ENCODE measurements at regions not wholly inside any gene's neighbourhood (a gene's known extent, or its start where the extent isn't known, plus 50 kb on each side); places are given as distances from the start of the nearest gene placed in this dataset.

DNA sequence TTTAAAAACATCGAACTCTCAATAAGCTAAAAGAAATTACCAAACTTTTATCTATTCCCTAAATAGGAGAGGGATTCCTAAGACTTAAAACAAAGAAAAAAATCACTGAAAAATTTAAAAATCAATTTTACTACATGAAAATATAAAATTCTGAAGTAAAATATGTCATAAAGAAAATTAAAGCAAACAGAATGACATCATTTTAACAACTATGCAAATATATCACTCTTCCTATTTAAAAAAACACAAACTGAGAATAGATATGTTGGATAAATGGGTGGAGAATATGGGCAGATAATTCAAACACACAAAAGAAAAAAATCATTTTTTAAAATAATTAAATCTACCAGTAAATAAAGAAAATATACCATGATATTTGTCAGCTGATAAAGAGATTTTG, 510.0 kb downstream of the BCL11B start:
- peaks cover 35% of the 10 kb centered on the region for H3K9me3 Mint-ChIP-seq
- no peaks in the 10 kb centered on the region for H3K36me3 Mint-ChIP-seq
- ATAC-seq = no peak
- no peak overlapping the region for H3K27ac Mint-ChIP-seq
- H3K4me3 Mint-ChIP-seq = no peak overlapping the region
- H3K4me1 Mint-ChIP-seq = no peaks in the 10 kb centered on the region
- peaks cover 13% of the 10 kb centered on the region for H3K27me3 Mint-ChIP-seq

DNA sequence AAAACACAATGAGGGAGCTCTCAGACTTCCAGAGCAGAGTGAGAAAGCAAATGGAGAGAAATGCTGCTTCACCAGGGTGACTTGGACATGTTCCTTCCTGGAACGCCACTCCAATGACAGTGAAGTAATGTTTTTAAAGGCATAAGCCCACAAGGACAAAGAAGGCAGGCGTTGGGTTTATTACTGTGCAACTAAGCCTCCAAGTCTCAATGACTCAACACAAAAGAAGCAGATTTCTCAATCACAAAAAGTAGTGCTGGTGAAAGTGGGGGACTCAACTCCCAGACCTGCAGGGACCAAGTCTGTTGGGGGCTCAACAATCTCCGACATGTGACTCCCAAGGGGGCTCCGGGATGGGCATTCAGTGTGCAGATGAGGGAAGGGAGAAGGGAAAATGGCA, 505.2 kb downstream of the BCL11B start:
- no peak for ATAC-seq
- H3K4me3 Mint-ChIP-seq = no peak overlapping the region
- no peaks in the 10 kb centered on the region for H3K36me3 Mint-ChIP-seq
- no peak overlapping the region for H3K27ac Mint-ChIP-seq
- no peaks in the 10 kb centered on the region for H3K4me1 Mint-ChIP-seq
- no peaks in the 10 kb centered on the region for H3K27me3 Mint-ChIP-seq
- peaks cover 28% of the 10 kb centered on the region for H3K9me3 Mint-ChIP-seq

DNA sequence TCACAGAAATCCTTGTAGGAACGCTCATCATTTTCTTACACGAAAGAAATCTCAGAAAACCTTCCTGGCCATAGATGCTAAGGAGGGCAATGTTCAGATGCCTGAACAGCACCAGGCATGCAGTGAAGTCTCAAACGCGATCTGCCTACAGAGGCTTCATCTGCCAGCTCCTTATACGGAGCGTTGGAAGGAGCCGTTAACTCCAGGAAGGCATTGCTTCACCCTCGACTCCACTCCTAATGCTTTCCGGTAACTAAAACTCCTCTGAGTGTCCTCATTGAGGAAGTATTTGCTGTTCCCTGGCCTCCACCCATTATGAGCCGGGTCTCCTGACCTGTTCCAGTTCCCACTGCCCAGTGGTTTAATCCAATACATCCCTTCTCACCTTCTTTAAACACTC, 502.7 kb downstream of the BCL11B start:
- H3K27me3 Mint-ChIP-seq = no peaks in the 10 kb centered on the region
- peaks cover 18% of the 10 kb centered on the region for H3K9me3 Mint-ChIP-seq
- no peaks in the 10 kb centered on the region for H3K4me1 Mint-ChIP-seq
- no peak for ATAC-seq
- no peaks in the 10 kb centered on the region for H3K36me3 Mint-ChIP-seq
- H3K4me3 Mint-ChIP-seq = no peak overlapping the region
- H3K27ac Mint-ChIP-seq = no peak overlapping the region

DNA sequence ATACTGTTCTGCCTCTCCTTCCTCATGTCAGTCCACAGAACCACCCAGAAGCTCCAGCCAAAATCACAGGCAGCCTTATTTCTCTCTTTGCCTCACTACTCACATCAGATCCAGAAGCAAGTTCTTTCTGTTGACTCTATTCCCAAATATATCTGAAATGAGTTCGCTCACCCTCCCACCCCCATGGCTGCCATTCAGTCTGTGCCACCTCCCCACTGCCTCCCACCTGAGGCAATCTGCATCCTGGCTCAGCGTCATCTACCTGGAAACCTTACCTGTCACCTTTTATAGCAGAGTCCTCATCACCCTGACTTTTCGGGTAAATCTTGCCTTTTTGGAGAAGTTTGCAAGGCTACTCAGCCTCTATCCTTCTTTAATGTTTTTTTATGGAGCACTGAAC, 501.8 kb downstream of the BCL11B start:
- Mint-ChIP-seq H3K27ac (no peak overlapping the region), H3K27me3 (no peaks in the 10 kb centered on the region), H3K36me3 (no peaks in the 10 kb centered on the region), H3K9me3 (peaks cover 18% of the 10 kb centered on the region), H3K4me1 (no peaks in the 10 kb centered on the region), H3K4me3 (no peak overlapping the region)
- ATAC-seq = no peak

DNA sequence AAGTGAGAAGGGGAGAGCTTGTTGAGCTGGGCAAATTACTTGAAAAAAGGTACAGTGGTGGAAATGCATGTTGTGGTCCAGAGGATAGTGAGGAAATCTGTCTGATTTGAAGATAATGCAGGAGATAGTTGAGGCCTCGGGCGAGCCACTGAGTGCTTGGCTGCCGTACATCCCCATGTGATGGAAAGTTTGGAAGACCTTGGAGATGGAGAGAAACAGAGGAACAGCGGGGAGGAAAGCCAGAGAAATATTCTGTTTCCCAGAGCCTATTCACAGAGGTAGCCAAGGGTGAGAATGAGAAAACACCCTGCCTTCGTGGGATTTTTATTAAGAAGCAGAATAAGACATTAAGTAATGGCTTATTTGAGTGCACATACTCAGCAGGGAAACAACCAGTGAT, 498.2 kb downstream of the BCL11B start:
- no peak for ATAC-seq
- no peaks in the 10 kb centered on the region for H3K36me3 Mint-ChIP-seq
- no peak overlapping the region for H3K27ac Mint-ChIP-seq
- H3K4me3 Mint-ChIP-seq = no peak overlapping the region
- H3K27me3 Mint-ChIP-seq = no peaks in the 10 kb centered on the region
- H3K9me3 Mint-ChIP-seq = peaks cover 20% of the 10 kb centered on the region
- H3K4me1 Mint-ChIP-seq = no peaks in the 10 kb centered on the region

DNA sequence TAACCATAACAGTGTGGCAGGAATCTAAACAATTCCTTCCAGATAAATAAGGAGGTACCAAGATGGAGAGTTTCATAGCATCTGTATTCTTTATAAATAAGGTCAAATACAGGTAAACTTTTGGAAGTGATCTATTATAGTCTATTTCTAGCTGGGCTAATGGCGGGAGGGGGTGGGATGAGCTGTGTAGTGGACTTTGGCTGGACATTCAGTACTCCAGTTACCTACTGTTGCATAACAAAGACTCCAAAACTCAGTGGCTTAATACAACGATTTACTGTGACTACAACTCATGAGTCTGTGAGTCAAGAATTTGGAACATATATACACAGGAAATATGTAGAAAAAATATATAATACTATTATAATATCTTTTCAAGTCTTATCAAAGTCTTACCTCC, 496.1 kb downstream of the BCL11B start:
- no peak for ATAC-seq
- no peaks in the 10 kb centered on the region for H3K27me3 Mint-ChIP-seq
- H3K27ac Mint-ChIP-seq = no peak overlapping the region
- H3K36me3 Mint-ChIP-seq = no peaks in the 10 kb centered on the region
- H3K4me3 Mint-ChIP-seq = no peak overlapping the region
- no peaks in the 10 kb centered on the region for H3K4me1 Mint-ChIP-seq
- peaks cover 16% of the 10 kb centered on the region for H3K9me3 Mint-ChIP-seq

DNA sequence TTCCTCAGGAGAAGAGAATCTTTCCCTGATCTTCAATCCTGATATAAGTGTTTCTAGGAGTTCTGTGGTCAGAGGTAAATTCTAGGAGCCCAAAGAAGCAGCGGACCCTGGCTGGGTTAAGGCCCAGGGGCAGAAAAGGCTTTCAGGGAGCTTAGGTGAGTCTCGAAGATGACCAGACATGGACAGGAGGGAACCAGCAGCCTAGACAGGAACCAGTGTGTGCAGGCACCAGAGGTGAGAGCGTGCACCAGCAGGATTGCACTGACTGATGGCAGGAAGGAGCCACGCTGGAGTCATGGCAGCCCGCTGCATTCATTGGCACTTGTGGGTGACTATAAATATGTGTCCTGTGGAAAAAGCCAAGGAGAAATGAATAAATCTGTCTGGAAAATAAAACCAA, 489.9 kb downstream of the BCL11B start:
- Mint-ChIP-seq H3K27ac (no peak overlapping the region), H3K9me3 (peaks cover 4% of the 10 kb centered on the region), H3K36me3 (no peaks in the 10 kb centered on the region), H3K4me3 (no peak overlapping the region), H3K27me3 (no peaks in the 10 kb centered on the region), H3K4me1 (no peaks in the 10 kb centered on the region)
- no peak for ATAC-seq

DNA sequence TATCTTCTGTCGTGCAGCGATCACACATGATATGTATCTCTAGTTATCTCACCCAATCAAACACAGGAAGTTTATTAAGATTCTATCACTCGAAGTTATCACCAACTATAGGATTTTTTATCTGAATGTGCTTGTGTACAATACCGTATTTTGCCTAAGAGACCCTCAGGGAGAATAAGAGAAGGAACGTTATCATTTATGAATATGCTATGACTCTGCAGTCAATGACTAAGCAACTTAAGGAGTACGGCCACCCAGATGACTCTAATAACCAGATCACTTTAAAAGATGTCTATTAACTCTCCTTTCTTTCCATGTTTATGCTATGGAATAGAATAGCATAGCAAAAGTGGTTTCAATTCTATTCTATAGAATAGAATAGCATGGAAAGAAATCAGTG, 486.4 kb downstream of the BCL11B start:
- Mint-ChIP-seq H3K36me3 (no peaks in the 10 kb centered on the region), H3K4me1 (no peaks in the 10 kb centered on the region)

DNA sequence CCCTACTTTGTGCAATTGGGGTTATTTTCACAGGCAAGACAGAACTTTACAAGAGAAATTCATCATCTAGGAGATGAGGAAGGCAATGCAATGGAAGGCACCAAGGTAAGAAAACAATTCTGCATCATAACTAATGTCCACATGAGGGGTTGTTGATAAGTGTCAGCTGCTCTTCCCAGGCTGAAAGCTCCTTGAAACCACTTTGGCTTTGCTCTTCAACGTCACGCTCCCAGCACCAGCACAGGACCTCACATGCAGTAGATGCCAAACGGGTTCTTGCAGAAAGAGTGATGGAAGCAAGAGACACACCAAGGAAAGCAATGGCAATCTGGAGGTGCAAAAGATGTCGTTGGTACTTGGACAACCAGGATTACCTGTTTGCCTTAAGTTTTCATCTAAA, 485.5 kb downstream of the BCL11B start:
- Mint-ChIP-seq H3K4me1 (no peaks in the 10 kb centered on the region), H3K4me3 (no peak overlapping the region), H3K27ac (no peak overlapping the region), H3K27me3 (no peaks in the 10 kb centered on the region), H3K36me3 (no peaks in the 10 kb centered on the region), H3K9me3 (peaks cover 9% of the 10 kb centered on the region)
- no peak for ATAC-seq

More for the DNA sequence above, 486.4 kb downstream of the BCL11B start:
- Mint-ChIP-seq H3K27ac (no peak overlapping the region), H3K9me3 (peaks cover 9% of the 10 kb centered on the region), H3K27me3 (no peaks in the 10 kb centered on the region), H3K4me3 (no peak overlapping the region)
- ATAC-seq = no peak

DNA sequence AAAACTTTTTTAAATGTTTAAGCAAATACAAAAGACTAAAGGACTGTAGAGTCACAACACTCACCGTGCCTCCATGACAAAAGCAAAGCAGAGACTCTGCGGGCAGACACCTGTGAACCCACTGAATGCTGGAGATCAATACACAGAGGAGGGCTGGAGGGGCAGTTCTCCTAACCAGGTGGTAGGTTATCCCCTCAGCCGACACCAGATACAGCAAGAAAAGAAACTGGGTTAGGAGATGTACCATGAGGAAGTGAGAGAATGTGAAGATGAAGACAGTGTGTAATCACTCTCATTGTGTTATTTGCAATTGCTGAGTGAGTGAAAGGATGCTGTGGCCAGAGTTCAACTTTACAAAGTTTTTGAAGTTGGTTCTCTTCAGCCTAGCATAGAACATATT, 480.3 kb downstream of the BCL11B start:
- H3K4me1 Mint-ChIP-seq = no peaks in the 10 kb centered on the region
- no peaks in the 10 kb centered on the region for H3K36me3 Mint-ChIP-seq
- H3K27me3 Mint-ChIP-seq = no peaks in the 10 kb centered on the region
- peaks cover 22% of the 10 kb centered on the region for H3K9me3 Mint-ChIP-seq
- H3K4me3 Mint-ChIP-seq = no peak overlapping the region
- ATAC-seq = no peak
- H3K27ac Mint-ChIP-seq = no peak overlapping the region

DNA sequence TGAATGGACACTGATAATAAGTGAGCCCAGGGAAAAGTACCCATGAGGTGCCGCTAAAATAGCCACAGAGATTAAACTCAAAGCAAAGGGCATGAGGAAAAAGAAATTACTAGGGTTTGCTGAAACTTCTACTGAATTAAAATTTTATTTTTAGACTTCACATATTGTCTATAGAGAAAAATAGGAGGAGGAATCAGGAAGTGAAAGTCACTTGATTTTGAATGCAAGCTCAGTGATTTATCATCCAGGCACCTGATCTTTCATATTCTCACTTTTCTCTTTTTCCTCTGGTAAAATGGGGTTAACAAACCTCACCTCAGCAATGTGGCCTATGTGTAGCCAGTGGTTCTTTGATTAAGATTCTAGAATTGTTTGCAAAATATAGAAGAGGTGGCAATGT, 479.8 kb downstream of the BCL11B start:
- Mint-ChIP-seq H3K36me3 (no peaks in the 10 kb centered on the region), H3K27ac (no peak overlapping the region), H3K4me3 (no peak overlapping the region), H3K27me3 (no peaks in the 10 kb centered on the region), H3K4me1 (no peaks in the 10 kb centered on the region), H3K9me3 (peaks cover 22% of the 10 kb centered on the region)
- no peak for ATAC-seq

DNA sequence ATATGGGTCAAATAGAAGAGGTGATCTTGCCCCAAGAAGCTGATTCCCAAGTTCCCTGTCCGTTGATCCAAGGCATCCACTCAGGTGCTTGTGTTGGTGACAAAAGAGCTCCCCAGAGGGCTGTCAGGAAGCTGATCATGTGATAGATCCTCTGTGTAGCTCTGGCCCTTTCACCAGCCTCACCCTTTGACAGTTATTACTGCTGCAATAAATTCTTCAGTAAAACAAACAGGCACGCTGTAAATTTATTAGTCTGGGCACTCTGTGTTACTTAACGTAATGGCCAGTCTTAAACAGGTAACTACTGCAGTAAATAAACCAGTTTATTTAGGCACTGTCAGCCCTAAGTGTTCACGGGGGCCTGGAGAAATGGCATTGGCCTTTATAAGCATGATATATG, 473.9 kb downstream of the BCL11B start:
- no peaks in the 10 kb centered on the region for H3K4me1 Mint-ChIP-seq
- H3K36me3 Mint-ChIP-seq = no peaks in the 10 kb centered on the region
- H3K27ac Mint-ChIP-seq = no peak overlapping the region
- ATAC-seq = no peak
- H3K27me3 Mint-ChIP-seq = no peaks in the 10 kb centered on the region
- H3K9me3 Mint-ChIP-seq = peaks cover 10% of the 10 kb centered on the region
- H3K4me3 Mint-ChIP-seq = no peak overlapping the region

DNA sequence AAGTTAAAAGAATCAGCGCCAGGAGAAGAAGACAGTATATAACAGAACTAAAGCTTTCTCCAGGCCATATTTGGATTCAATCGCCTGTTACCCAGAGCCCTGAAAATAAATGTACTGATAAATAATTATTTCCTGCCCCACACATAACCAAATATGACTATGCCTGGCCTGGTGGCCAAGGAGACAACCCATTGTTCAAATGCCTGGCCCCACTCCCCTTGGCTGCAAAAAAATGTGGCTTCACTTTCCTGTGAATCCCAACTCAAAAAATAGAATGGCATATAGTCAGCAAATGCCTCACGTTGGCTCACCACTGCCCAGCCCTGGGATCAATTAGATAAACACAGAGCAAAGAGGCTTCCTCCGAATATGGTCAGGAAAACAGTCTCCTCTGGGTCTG, 472.1 kb downstream of the BCL11B start:
- H3K9me3 Mint-ChIP-seq = peaks cover 9% of the 10 kb centered on the region
- H3K4me1 Mint-ChIP-seq = no peaks in the 10 kb centered on the region
- no peak for ATAC-seq
- no peak overlapping the region for H3K27ac Mint-ChIP-seq
- H3K27me3 Mint-ChIP-seq = no peaks in the 10 kb centered on the region
- no peaks in the 10 kb centered on the region for H3K36me3 Mint-ChIP-seq
- no peak overlapping the region for H3K4me3 Mint-ChIP-seq

DNA sequence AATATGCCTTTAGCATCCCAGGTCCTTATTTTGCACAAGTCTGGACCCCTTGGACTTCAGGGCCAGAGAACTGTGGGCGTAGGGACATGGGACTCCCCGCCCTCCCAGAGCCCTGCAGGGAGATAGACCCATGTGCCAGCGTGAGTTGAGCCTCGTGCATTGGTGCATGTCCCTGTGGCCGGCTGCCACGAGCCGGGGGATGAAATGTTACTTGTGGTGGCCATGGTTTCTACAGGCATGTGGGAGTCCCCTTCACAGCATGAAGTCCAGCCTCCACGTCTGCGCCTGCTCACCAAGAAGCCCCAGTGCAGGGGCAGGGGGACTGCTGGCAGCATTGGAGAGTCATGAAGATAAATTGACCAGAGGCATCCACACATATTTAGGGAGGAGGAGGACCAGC, 470.0 kb downstream of the BCL11B start:
- Mint-ChIP-seq H3K27me3 (no peaks in the 10 kb centered on the region), H3K27ac (no peak overlapping the region), H3K4me3 (no peak overlapping the region), H3K9me3 (peaks cover 5% of the 10 kb centered on the region), H3K4me1 (no peaks in the 10 kb centered on the region), H3K36me3 (no peaks in the 10 kb centered on the region)
- ATAC-seq = no peak

DNA sequence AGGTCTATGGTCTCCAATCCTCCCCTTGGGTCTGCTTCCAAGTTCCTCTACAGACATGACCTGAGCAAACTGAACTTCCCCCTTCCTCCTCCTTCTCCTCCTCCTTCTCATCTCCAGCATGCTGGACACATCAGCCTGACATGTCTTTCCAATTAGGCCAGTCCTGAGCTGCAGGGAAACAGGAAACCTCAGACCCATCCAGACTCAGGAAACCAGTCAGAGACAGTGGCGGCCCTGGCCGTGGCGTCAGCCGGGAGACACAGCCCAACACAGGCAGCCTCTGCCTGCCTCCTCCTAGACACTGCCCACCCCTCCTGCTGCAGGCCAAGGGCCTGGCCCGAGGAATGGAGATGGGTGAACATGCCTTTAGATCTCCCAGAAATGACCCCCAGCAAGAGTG, 468.8 kb downstream of the BCL11B start:
- Mint-ChIP-seq H3K4me3 (no peak overlapping the region), H3K27me3 (no peaks in the 10 kb centered on the region), H3K4me1 (no peaks in the 10 kb centered on the region), H3K9me3 (peaks cover 6% of the 10 kb centered on the region), H3K27ac (no peak overlapping the region), H3K36me3 (no peaks in the 10 kb centered on the region)
- no peak for ATAC-seq

DNA sequence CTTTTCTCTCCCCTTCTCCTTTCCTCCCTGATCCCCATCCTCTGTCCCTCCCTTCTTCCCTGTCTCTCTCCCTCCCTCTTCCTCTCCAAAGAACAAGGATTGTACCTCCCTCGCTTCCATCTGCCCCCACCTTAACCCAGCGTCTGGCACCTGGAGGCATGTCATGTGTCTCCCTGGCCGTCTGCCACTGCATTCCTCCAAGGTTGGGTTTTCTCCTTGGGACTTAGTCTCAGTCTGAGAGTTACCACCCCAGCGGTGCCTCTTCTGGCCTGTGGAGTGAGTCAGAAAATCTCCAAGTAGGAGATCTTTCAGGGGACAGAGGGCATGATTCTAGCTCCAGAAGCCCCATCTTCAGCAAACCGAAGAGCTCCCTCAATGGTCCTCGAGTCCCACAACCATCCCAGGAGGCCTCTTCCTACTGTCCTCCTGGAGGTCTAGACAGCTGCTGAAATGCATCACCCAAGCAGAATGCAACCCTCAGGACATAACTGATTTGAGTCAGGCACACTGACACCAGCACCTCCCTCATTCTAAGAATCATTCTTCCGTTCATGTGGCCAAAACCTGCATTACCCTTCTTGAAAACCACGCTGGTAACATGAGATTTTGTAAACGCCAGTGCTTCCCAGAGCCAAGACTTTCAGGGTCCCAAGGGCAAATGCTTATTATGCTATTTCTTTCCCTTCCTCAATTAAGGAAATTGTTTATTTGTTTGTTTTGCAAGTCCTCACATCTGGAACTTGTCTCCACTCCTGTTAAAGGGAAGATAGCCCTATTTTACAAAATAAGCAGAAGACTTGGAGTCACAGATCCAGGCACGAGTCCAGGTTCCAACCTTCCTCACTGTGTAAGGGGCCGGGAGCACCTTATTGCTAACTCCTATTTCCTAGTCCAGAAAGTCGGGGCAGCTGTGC, 463.2 kb downstream of the BCL11B start:
- Mint-ChIP-seq H3K4me1 (no peaks in the 10 kb centered on the region), H3K27ac (no peak overlapping the region), H3K36me3 (no peaks in the 10 kb centered on the region), H3K9me3 (peaks cover 19% of the 10 kb centered on the region), H3K4me3 (no peak overlapping the region), H3K27me3 (no peaks in the 10 kb centered on the region)
- no peak for ATAC-seq

Data from stimulated activated memory B cell treated with anti-CD40 and anti-IgM and Interleukin-4, amounts not matched to agents 10 μg/mL and 1 μg/mL and 100 μg/mL, for 72 hours (primary cell).